ENCODE measurements at regions not wholly inside any gene's neighbourhood (a gene's known extent, or its start where the extent isn't known, plus 50 kb on each side); places are given as distances from the start of the nearest gene placed in this dataset.

DNA sequence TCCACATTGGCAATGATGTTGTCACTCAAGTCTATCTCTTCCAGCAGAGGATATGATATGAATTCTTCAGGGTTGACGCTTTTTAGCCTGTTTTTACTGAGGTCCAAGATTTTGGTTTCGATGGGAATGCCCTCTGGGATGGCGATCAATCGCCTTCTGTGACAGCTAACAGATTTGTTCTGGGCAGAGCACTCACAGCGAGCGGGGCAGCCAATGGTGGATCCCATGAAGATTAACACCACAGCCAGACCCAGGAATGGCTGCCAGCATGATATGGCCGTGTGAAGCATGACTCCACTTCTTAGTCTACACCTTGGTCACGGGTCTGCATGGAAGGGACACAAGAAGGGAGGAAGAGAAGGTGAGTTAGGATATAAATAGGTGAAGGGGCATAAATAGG, 377.1 kb upstream of the C9orf72 start:
- TF ChIP-seq, protein P1, sequence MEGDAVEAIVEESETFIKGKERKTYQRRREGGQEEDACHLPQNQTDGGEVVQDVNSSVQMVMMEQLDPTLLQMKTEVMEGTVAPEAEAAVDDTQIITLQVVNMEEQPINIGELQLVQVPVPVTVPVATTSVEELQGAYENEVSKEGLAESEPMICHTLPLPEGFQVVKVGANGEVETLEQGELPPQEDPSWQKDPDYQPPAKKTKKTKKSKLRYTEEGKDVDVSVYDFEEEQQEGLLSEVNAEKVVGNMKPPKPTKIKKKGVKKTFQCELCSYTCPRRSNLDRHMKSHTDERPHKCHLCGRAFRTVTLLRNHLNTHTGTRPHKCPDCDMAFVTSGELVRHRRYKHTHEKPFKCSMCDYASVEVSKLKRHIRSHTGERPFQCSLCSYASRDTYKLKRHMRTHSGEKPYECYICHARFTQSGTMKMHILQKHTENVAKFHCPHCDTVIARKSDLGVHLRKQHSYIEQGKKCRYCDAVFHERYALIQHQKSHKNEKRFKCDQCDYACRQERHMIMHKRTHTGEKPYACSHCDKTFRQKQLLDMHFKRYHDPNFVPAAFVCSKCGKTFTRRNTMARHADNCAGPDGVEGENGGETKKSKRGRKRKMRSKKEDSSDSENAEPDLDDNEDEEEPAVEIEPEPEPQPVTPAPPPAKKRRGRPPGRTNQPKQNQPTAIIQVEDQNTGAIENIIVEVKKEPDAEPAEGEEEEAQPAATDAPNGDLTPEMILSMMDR (IDR thresholded peaks at IDR 0.05) = no peak
- no peak for TF ChIP-seq POLR2A (IDR thresholded peaks at IDR 0.05)
- no peak for TF ChIP-seq EP300 (IDR thresholded peaks at IDR 0.05)

Measured in ovary (tissue), 3 donors.